ENCODE measurements at regions not wholly inside any gene's neighbourhood (a gene's known extent, or its start where the extent isn't known, plus 50 kb on each side); places are given as distances from the start of the nearest gene placed in this dataset.

DNA sequence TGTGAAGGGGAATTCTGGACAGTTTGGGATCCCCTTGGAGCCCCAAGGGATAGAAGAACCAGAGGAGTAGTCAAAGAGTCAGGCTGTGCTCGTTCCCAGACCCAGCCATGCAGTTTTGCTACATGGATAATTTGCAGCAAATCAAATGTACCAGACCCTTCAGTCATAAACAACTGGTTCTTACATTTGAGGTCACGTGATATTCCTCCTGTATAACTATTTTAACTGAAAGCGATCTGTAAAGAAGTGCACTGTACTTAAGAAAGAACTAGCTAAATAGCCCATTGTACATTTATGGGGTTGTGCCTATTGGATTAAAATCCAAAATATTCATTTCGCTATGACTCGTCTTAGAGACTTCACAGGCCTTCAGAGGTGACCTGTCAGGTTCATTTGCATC, 550.2 kb upstream of the TENM3 start:
- TF ChIP-seq CTCF (conservative IDR thresholded peaks at IDR 0.05) (no peak), ZFX (IDR thresholded peaks at IDR 0.05) (no peak)
- H3K27ac ChIP-seq = no peak overlapping the region

- no peak for TF ChIP-seq ZFX (IDR thresholded peaks at IDR 0.05)
- no peak overlapping the region for H3K27ac ChIP-seq
Observed at GRCh38 chr4:181693517-181693916, 549.7 kb upstream of the TENM3 start.

DNA sequence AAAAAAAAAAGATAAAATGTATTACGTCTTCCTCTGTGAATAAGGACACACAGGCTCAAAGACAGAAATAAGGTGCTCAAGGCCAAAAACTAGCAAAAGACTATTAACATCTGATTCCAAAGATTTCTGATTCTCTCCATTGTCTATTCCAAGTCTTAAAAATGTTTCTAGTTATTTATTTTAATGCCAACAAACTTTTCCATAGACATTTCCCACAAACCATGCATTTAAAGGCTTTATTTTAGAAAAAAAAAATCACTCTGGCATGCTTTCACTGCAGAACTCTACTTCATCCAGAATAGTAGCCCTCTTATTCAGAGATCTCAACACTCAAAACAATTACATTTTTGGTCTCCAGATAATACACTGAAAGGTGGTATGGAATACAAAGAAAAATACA, 545.0 kb upstream of the TENM3 start:
- no peak overlapping the region for H3K27ac ChIP-seq
- TF ChIP-seq ZFX (IDR thresholded peaks at IDR 0.05) (no peak), CTCF (conservative IDR thresholded peaks at IDR 0.05) (no peak)

DNA sequence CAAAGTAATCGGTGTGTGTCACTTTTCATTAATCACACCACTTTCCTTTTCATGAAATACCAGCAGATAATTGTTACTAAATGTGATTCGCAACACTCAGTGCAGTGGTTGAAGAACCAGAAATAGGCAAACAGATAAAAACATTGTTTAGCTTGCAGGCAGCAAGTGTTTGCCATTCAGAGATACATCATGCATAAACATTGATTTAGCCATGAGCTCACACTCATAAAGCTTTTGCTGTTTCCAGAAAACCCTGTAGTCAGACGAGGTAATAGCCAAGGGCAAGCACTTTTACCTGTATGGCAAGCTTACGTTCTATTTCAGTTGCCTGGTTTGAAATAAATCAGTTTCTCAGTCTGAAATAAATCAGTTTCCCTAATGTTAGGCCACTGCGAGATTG, 542.0 kb upstream of the TENM3 start:
- H3K27ac ChIP-seq = no peak overlapping the region
- TF ChIP-seq CTCF (conservative IDR thresholded peaks at IDR 0.05) = no peak
- TF ChIP-seq ZFX (IDR thresholded peaks at IDR 0.05) = no peak

DNA sequence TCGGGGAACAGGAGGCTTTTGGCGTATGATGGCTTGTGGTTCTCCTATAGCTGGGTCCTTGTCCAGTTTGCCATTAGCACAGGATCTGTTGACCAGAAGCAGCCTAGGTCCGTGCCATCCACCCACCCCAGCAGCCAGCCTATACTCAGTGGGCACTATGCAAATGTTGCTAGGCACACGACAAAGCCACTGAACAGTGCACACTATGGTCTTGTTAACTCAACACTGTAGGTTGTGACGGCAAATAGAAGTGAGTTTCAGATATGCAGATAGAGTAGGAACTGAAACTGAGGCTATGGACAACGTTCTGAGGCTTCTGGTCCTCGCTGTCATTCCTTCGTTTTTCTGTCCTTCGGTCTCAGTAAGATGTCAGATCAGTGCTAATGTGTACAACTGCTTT, 541.3 kb upstream of the TENM3 start:
- TF ChIP-seq CTCF (conservative IDR thresholded peaks at IDR 0.05) (no peak), ZFX (IDR thresholded peaks at IDR 0.05) (no peak)
- no peak overlapping the region for H3K27ac ChIP-seq

DNA sequence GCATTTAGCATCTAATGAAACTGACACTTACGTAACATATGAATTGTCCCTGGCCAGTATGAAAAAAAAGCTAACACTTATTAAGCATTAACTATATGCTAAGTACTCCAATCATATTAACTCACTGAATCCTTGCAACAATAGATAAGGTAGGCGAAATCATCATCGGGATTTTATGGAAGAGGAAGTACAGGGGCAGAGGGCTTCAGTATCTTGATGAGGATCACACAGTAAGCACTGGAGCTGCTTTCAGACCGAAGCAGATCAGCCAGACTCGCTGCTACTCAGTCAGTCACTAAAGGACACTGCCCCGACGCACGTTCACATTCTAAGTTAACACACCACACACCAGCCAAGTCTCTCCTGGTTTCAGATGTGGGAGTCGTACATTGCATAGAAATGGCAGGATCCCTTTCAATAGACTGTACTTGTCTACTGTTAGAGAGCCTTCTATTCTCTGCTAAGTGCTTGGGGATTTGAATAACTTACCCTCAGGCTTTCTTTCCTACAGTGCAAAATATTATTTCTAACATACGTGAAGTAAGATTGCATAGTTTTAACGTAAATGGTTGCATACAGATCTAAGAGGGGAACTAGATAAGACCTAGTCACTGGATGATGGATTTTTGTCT, 540.2 kb upstream of the TENM3 start:
- no peak overlapping the region for H3K27ac ChIP-seq
- TF ChIP-seq ZFX (IDR thresholded peaks at IDR 0.05) (no peak), CTCF (conservative IDR thresholded peaks at IDR 0.05) (no peak)

GRCh38 chr4:181710143-181710542, 533.1 kb upstream of the TENM3 start:
- no peak for TF ChIP-seq CTCF (conservative IDR thresholded peaks at IDR 0.05)
- no peak for TF ChIP-seq ZFX (IDR thresholded peaks at IDR 0.05)
- H3K27ac ChIP-seq = no peak overlapping the region

- TF ChIP-seq CTCF (conservative IDR thresholded peaks at IDR 0.05) = no peak
- no peak overlapping the region for H3K27ac ChIP-seq
Observed at GRCh38 chr4:181711387-181711786, 531.8 kb upstream of the TENM3 start.

Measured in C4-2B (cell line).